ENCODE measurements at regions not wholly inside any gene's neighbourhood (a gene's known extent, or its start where the extent isn't known, plus 50 kb on each side); places are given as distances from the start of the nearest gene placed in this dataset.

- no peak for TF ChIP-seq CHD7 (IDR thresholded peaks at IDR 0.05; ENCODE audit: insufficient replicate concordance, low read length)
- TF ChIP-seq, protein P1, sequence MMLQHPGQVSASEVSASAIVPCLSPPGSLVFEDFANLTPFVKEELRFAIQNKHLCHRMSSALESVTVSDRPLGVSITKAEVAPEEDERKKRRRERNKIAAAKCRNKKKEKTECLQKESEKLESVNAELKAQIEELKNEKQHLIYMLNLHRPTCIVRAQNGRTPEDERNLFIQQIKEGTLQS (IDR thresholded peaks at IDR 0.05; ENCODE audit: insufficient read depth, low read depth, low read length), result no peak
- TF ChIP-seq KDM5A (IDR thresholded peaks at IDR 0.05; ENCODE audit: low read length), result no peak
- no peak for TF ChIP-seq GABPA (IDR thresholded peaks at IDR 0.05; ENCODE audit: borderline replicate concordance, insufficient read depth, low read length)
- TF ChIP-seq RBBP5 (IDR thresholded peaks at IDR 0.05; ENCODE audit: borderline replicate concordance, low read depth, low read length), result no peak
- no peak for TF ChIP-seq SIRT6 (IDR thresholded peaks at IDR 0.05; ENCODE audit: low read length)
Observed at GRCh38 chr19:30161770-30162169, 210.4 kb upstream of the ZNF536 start (continued).

Data from H1 (cell line).